AG04450 (cell line): ENCODE measurements at regions not wholly inside any gene's neighbourhood (a gene's known extent, or its start where the extent isn't known, plus 50 kb on each side); places are given as distances from the start of the nearest gene placed in this dataset.

Experiments used
- CTCF ChIA-PET: fragments of 300-600, 350-600 bp; formaldehyde crosslinking; extraction: SDS; loops from one replicate; lab custom pipeline; 2022; ENCODE audit warnings: antibody characterized with exemption, inconsistent platforms; lab: Charles Lee
- POLR2A ChIA-PET: fragments of 350-600 bp; formaldehyde crosslinking; extraction: SDS; loops from one replicate; lab custom pipeline; 2021; ENCODE audit warnings: antibody characterized with exemption, inconsistent platforms; lab: Yijun Ruan, JAX
- DNase-seq: peaks from one replicate; pipeline ENCODE4 v3.0.0-alpha.2; 2011; ENCODE audit warnings: low read depth, low spot score
- H3K27ac ChIP-seq: one replicate; pipeline ENCODE4 v1.5.1; 2012; ENCODE audit warnings: low read depth, low read length, control low read depth
- H3K27me3 ChIP-seq: one replicate; pipeline ENCODE4 v1.6.0; 2012; ENCODE audit warnings: low read length; ENCODE audit not compliant: control insufficient read depth, insufficient read depth
- H3K4me3 ChIP-seq: 2 replicates; pipeline ENCODE4 v1.5.1; 2011; ENCODE audit warnings: mild to moderate bottlenecking, low read depth, low read length, control low read depth
- H3K9me3 ChIP-seq: 2 replicates; pipeline ENCODE4 v1.5.1; 2012; ENCODE audit warnings: low read length; ENCODE audit not compliant: control insufficient read depth, insufficient read depth
- TF ChIP-seq, protein P1 (sequence below): IDR thresholded peaks from 2 replicates; pipeline ENCODE4 v1.5.1; 2011; ENCODE audit warnings: low read depth, low read length, control low read depth, inconsistent platforms

DNA sequence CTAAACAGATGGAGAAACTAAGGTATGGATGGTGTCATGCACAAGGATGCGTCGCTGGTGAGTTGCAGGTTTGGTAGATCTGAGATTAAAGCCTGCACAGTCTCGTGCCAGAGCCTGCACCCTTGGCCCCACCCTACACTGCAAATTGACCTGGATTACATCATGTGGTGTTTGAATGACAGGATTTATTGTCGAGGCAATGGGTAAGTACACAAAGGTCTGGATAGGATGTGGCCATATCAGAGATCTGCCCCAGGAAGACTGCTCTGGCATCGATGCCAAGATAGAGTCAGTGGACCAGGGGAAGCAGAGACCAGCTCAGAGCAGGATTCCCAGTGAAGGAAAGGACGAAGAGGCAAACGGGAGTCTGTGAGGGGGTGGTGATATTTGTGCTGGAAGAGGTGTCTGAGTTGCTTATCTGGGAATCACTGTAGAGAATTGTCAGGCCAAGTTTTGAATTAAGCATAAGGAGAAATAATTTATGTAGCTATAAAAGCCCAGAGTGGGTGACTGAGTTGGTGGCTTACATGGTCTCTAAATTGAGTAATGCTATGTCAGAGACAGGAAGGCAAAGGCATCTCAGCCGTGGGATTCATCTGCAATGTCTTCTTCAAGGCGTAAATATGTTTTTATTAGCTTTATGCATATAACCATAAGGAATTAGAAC lies 499.6 kb upstream of the B3GAT1 start:
- Histone ChIP-seq H3K27me3 (no peaks in the 10 kb centered on the region), H3K9me3 (no peaks in the 10 kb centered on the region), H3K4me3 (no peak overlapping the region), H3K27ac (no peak overlapping the region)
- ChIA-PET CTCF (no interaction called here), POLR2A (no interaction called here)
- no peak for DNase-seq
- TF ChIP-seq, protein P1, sequence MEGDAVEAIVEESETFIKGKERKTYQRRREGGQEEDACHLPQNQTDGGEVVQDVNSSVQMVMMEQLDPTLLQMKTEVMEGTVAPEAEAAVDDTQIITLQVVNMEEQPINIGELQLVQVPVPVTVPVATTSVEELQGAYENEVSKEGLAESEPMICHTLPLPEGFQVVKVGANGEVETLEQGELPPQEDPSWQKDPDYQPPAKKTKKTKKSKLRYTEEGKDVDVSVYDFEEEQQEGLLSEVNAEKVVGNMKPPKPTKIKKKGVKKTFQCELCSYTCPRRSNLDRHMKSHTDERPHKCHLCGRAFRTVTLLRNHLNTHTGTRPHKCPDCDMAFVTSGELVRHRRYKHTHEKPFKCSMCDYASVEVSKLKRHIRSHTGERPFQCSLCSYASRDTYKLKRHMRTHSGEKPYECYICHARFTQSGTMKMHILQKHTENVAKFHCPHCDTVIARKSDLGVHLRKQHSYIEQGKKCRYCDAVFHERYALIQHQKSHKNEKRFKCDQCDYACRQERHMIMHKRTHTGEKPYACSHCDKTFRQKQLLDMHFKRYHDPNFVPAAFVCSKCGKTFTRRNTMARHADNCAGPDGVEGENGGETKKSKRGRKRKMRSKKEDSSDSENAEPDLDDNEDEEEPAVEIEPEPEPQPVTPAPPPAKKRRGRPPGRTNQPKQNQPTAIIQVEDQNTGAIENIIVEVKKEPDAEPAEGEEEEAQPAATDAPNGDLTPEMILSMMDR: no peak

DNA sequence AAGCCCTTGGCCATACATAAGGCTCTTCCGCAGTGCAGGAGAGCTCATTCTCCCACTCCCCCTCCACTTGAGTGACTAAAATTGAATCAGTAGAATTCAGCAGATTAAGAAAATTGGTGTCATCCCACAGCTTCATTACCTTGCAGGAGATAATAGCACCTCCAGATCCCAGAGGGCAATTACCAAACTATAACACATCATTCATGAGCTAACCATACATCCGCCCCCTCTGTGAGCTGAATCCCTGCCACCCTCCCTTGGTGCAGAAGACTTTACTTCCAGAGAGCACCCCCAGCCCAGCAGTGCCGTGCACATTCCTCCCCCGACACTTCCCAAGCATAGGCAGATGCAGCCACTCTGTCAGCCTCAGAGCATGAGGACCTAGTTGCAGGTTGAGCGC lies 496.5 kb upstream of the B3GAT1 start:
- Histone ChIP-seq H3K27me3 (peaks cover 2% of the 10 kb centered on the region), H3K4me3 (no peak overlapping the region), H3K9me3 (no peaks in the 10 kb centered on the region), H3K27ac (no peak overlapping the region)
- TF ChIP-seq, protein P1: no peak
- no peak for DNase-seq
- CTCF ChIA-PET: interaction anchor here (1.1 kb wide), 1 partner anchor 40 kb away, joined by 3 read pairs; no protein-coding TSS in a partner anchor
- POLR2A ChIA-PET: no interaction called here

DNA sequence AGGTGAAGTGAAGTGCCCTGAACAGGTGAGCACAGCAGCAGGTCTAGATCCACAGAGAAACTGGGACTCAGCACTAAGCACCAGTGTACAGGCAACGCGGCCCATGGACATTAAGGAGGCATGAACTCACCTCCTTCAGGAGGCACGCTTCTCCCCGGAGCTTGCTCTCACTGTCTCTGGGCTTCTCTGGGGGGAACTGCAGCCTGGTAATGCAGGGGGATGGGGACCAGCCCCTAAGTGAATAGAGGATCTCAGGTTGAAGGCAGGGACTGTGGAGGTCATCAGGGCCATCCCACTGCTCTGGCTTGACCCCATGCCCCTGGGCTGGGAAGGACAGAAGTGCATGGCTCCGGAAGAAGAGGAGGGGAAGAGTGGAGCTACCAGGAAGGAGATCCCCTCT lies 495.6 kb upstream of the B3GAT1 start:
- Histone ChIP-seq H3K9me3 (no peaks in the 10 kb centered on the region), H3K27ac (no peak overlapping the region), H3K27me3 (peaks cover 2% of the 10 kb centered on the region), H3K4me3 (no peak overlapping the region)
- ChIA-PET POLR2A (no interaction called here), CTCF (no interaction called here)
- no peak for DNase-seq
- TF ChIP-seq, protein P1: no peak

DNA sequence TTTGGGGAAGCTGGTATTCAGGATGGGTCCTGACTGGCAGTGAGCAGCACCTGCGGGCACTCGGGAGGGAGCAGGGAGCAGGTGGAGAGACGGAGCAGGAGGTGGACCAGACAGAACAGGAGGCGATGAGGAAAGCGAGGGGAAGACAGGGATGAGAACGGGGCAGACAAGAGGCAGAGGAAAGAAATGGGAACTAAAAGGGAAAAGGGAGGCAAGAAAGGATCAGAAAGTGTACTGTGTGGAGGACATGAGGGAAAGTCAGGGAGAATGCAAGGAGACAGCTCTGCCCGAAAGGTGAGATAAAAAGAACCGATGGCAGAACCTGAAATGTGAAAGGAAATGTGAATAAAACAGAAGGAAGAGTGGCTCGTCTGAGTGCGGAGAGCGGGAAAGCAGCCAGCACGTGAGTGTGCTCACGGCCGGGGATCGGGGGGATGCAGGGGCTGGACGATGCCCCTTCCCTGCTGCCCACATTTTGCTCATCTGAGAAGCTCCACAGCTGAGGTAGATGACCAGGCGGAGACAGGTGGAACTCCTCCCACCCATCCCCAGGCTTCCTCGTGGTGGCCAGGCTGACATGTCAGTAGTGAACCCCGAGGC lies 494.4 kb upstream of the B3GAT1 start:
- POLR2A ChIA-PET: no interaction called here
- TF ChIP-seq, protein P1: no peak
- no peak for DNase-seq
- CTCF ChIA-PET: no interaction called here
- no peak overlapping the region for H3K27ac ChIP-seq
- H3K4me3 ChIP-seq: no peak overlapping the region
- no peaks in the 10 kb centered on the region for H3K9me3 ChIP-seq
- peaks cover 2% of the 10 kb centered on the region for H3K27me3 ChIP-seq

DNA sequence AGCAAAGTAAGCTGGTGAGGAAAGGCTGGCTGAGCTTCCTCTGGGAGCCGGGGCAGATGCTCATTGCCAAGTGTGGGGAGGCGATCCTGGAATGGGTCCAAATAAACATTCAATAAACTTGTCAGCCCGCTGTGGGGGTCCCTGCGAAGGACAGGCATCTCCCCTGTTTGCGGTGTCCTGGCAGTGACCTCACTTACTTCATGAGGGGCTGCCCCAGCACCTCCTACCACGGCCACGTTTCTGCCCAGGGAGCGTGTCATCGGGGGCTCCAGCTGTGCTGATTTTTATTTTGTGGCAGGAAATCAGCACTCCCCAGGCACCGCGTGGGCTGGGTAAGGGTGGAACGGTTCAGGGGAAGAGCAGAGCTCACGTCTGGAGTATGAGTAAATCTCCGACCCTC lies 493.9 kb upstream of the B3GAT1 start:
- H3K9me3 ChIP-seq: no peaks in the 10 kb centered on the region
- no peak overlapping the region for H3K4me3 ChIP-seq
- TF ChIP-seq, protein P1: no peak
- H3K27me3 ChIP-seq: peaks cover 2% of the 10 kb centered on the region
- ChIA-PET CTCF (no interaction called here), POLR2A (no interaction called here)
- no peak overlapping the region for H3K27ac ChIP-seq
- DNase-seq: no peak
